ENCODE measurements at regions not wholly inside any gene's neighbourhood (a gene's known extent, or its start where the extent isn't known, plus 50 kb on each side); places are given as distances from the start of the nearest gene placed in this dataset.

- no peak for TF ChIP-seq CTCF (IDR thresholded peaks at IDR 0.05)
- TF ChIP-seq POLR2A (IDR thresholded peaks at IDR 0.05) = no peak
- TF ChIP-seq EP300 (IDR thresholded peaks at IDR 0.05) = no peak
- TF ChIP-seq POLR2AphosphoS5 (IDR thresholded peaks at IDR 0.05) = no peak
These were observed 124.7 kb upstream of the CPEB4 start for GRCh38 chr5:173763410-173763809.
